ENCODE measurements at regions not wholly inside any gene's neighbourhood (a gene's known extent, or its start where the extent isn't known, plus 50 kb on each side); places are given as distances from the start of the nearest gene placed in this dataset.
"Not testable (repeated sequence)": the region's sequence is repeated elsewhere in the genome, so short reads cannot be mapped to it uniquely, and the experiment has no call there.

- WGBS, 3 donors = 92 to 94% (median 93%) methylated on average over 4 of the region's 4 CpGs
These were observed 343.8 kb upstream of the FRG2C start for GRCh38 chr3:75320369-75320768.

GRCh38 chr3:75321060-75321459 lies 343.1 kb upstream of the FRG2C start:
- WGBS, 3 donors = 98% methylated on average over 3 of the region's 3 CpGs
- intact Hi-C loops (cut with DNase I) = no loop called here
- no peaks in the 10 kb centered on the region for H3K9me3 ChIP-seq
- no peaks in the 10 kb centered on the region for H3K27me3 ChIP-seq
- no peak overlapping the region for H3K27ac ChIP-seq
- no peak for DNase-seq
- H3K4me1 ChIP-seq (ENCODE audit: insufficient read depth) = no peaks in the 10 kb centered on the region
- no peak overlapping the region for H3K4me3 ChIP-seq
- H3K36me3 ChIP-seq = no peaks in the 10 kb centered on the region
- no peak for TF ChIP-seq EP300 (IDR thresholded peaks at IDR 0.05)
- TF ChIP-seq POLR2A (IDR thresholded peaks at IDR 0.05) = no peak
- TF ChIP-seq CTCF (IDR thresholded peaks at IDR 0.05) = no peak

More at GRCh38 chr3:75320369-75320768, 343.8 kb upstream of the FRG2C start:
- H3K4me1 ChIP-seq (ENCODE audit: insufficient read depth) = no peaks in the 10 kb centered on the region
- no peaks in the 10 kb centered on the region for H3K9me3 ChIP-seq
- H3K27me3 ChIP-seq = no peaks in the 10 kb centered on the region
- H3K36me3 ChIP-seq = no peaks in the 10 kb centered on the region
- H3K27ac ChIP-seq = no peak overlapping the region
- TF ChIP-seq POLR2A (IDR thresholded peaks at IDR 0.05) = no peak
- no peak for TF ChIP-seq CTCF (IDR thresholded peaks at IDR 0.05)
- no peak for TF ChIP-seq EP300 (IDR thresholded peaks at IDR 0.05)
- intact Hi-C loops (cut with DNase I) = no loop called here
- no peak overlapping the region for H3K4me3 ChIP-seq
- DNase-seq = no peak

- H3K27me3 ChIP-seq; H3K4me3 ChIP-seq; intact Hi-C loops (cut with DNase I); DNase-seq; H3K36me3 ChIP-seq; H3K4me1 ChIP-seq (ENCODE audit: insufficient read depth); H3K27ac ChIP-seq; H3K9me3 ChIP-seq: not testable (repeated sequence)
- 50 to 69% (median 67%) methylated on average over 2 of the region's 2 CpGs for WGBS, 3 donors
These were observed 340.2 kb upstream of the FRG2C start for GRCh38 chr3:75323936-75324335.

GRCh38 chr3:75325716-75326115 lies 338.4 kb upstream of the FRG2C start:
- WGBS, 3 donors = 89 to 91% (median 89%) methylated on average over 2 of the region's 2 CpGs

GRCh38 chr3:75327453-75327852 lies 336.7 kb upstream of the FRG2C start:
- H3K9me3 ChIP-seq = no peaks in the 10 kb centered on the region
- 56 to 68% (median 62%) methylated on average over 9 of the region's 9 CpGs for WGBS, 3 donors
- no peak for DNase-seq
- H3K27ac ChIP-seq = no peak overlapping the region
- intact Hi-C loops (cut with DNase I) = no loop called here
- no peaks in the 10 kb centered on the region for H3K4me1 ChIP-seq (ENCODE audit: insufficient read depth)
- H3K36me3 ChIP-seq = no peaks in the 10 kb centered on the region
- TF ChIP-seq CTCF (IDR thresholded peaks at IDR 0.05) = no peak
- no peak for TF ChIP-seq EP300 (IDR thresholded peaks at IDR 0.05)
- no peaks in the 10 kb centered on the region for H3K27me3 ChIP-seq
- no peak overlapping the region for H3K4me3 ChIP-seq

More at GRCh38 chr3:75325716-75326115, 338.4 kb upstream of the FRG2C start:
- DNase-seq = no peak
- TF ChIP-seq CTCF (IDR thresholded peaks at IDR 0.05) = no peak
- TF ChIP-seq POLR2A (IDR thresholded peaks at IDR 0.05) = no peak
- no peak for TF ChIP-seq EP300 (IDR thresholded peaks at IDR 0.05)
- H3K27ac ChIP-seq = no peak overlapping the region
- no peaks in the 10 kb centered on the region for H3K36me3 ChIP-seq
- intact Hi-C loops (cut with DNase I) = no loop called here
- no peak overlapping the region for H3K4me3 ChIP-seq
- H3K27me3 ChIP-seq = no peaks in the 10 kb centered on the region
- no peaks in the 10 kb centered on the region for H3K4me1 ChIP-seq (ENCODE audit: insufficient read depth)
- no peaks in the 10 kb centered on the region for H3K9me3 ChIP-seq
